Loucy (cell line): ENCODE measurements at regions not wholly inside any gene's neighbourhood (a gene's known extent, or its start where the extent isn't known, plus 50 kb on each side); places are given as distances from the start of the nearest gene placed in this dataset.

Experiments used
- H2AFZ ChIP-seq: fragments of 200-600 bp; sonication (generic); 2 replicates; pipeline ENCODE4 v1.6.0; 2016; ENCODE audit warnings: antibody characterized with exemption, mild to moderate bottlenecking, low read length, moderate library complexity
- H3F3A ChIP-seq: fragments of 200-600 bp; 2 replicates; pipeline ENCODE4 v1.6.0; 2016; ENCODE audit warnings: antibody characterized with exemption, low read depth, mild to moderate bottlenecking
- H3K27me3 ChIP-seq: fragments of 200-600 bp; sonication (generic); 2 replicates; pipeline ENCODE4 v1.6.1; 2014; ENCODE audit warnings: low read length, mild to moderate bottlenecking; ENCODE audit not compliant: insufficient read depth, poor library complexity, severe bottlenecking
- H3K36me3 ChIP-seq: fragments of 200-600 bp; sonication (generic); 2 replicates; pipeline ENCODE4 v1.6.1; 2016; ENCODE audit warnings: low read length; ENCODE audit not compliant: insufficient read depth
- H3K4me1 ChIP-seq: fragments of 200-600 bp; sonication (generic); 2 replicates; pipeline ENCODE4 v1.5.1; 2014; ENCODE audit warnings: low read length, mild to moderate bottlenecking; ENCODE audit not compliant: insufficient read depth, poor library complexity, severe bottlenecking
- H3K4me2 ChIP-seq: fragments of 200-600 bp; sonication (generic); 2 replicates; pipeline ENCODE4 v1.6.0; 2014; ENCODE audit warnings: antibody characterized with exemption, low read length, low read depth, mild to moderate bottlenecking; ENCODE audit not compliant: poor library complexity, severe bottlenecking
- H3K4me3 ChIP-seq: fragments of 200-600 bp; sonication (generic); 2 replicates; pipeline ENCODE4 v1.5.1; 2014; ENCODE audit warnings: low read length, mild to moderate bottlenecking, mixed read lengths; ENCODE audit not compliant: poor library complexity, severe bottlenecking
- H3K79me2 ChIP-seq: fragments of 200-600 bp; sonication (generic); 2 replicates; pipeline ENCODE4 v1.6.1; 2014; ENCODE audit warnings: low read length; ENCODE audit not compliant: insufficient read depth
- H3K9ac ChIP-seq: fragments of 200-600 bp; sonication (generic); 2 replicates; pipeline ENCODE4 v1.6.0; 2014; ENCODE audit warnings: mild to moderate bottlenecking, low read depth, low read length, moderate library complexity; ENCODE audit not compliant: poor library complexity, severe bottlenecking
- H3K9me2 ChIP-seq: fragments of 200-600 bp; sonication (generic); replicated peaks from 2 replicates; pipeline ENCODE4 v1.6.1; 2016; ENCODE audit warnings: low read depth, low read length, mixed read lengths
- H3K9me3 ChIP-seq: fragments of 200-600 bp; sonication (generic); 2 replicates; pipeline ENCODE4 v1.6.1; 2014; ENCODE audit warnings: mild to moderate bottlenecking, antibody characterized with exemption, low read length, low read depth; ENCODE audit not compliant: insufficient read depth
- H4K20me1 ChIP-seq: fragments of 200-600 bp; sonication (generic); 2 replicates; pipeline ENCODE4 v1.6.0; 2014; ENCODE audit warnings: antibody characterized with exemption, low read length, mild to moderate bottlenecking; ENCODE audit not compliant: insufficient read depth, poor library complexity, severe bottlenecking
- CTCF ChIP-seq: fragments of 200-600 bp; sonication (generic); conservative IDR thresholded peaks from 2 replicates; pipeline ENCODE4 v1.5.1; 2014; ENCODE audit warnings: mild to moderate bottlenecking, antibody characterized with exemption, low read length
- EZH2phosphoT487 ChIP-seq: fragments of 200-600 bp; IDR thresholded peaks from 2 replicates; pipeline ENCODE4 v1.6.1; 2018; ENCODE audit warnings: antibody characterized with exemption, mild to moderate bottlenecking, moderate library complexity, borderline replicate concordance

DNA sequence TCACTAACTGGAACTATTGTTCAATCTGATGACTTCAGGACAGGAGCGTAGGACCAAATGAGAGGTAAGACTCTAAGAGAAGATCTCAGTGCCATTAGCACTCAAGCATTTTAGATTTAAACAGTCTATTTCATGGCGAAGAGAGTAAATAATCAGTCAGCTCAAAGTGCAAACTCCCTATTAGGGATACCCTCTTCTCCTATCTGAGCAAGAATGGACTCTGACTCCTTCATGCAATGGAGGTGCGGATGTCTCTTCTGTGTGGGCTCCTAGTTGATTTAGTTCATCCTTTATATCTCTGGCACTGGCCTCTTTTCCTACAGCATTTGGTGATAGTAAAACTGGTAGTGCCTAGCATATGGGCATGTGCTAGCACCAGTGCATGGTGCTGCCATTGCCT is 144.6 kb downstream of the SMC2 start:
- no peak overlapping the region for H3K4me2 ChIP-seq

GRCh38 chr9:104240890-104241289 is 146.8 kb downstream of the SMC2 start:
- no peaks in the 10 kb centered on the region for H3K9me3 ChIP-seq
- no peak overlapping the region for H3K9ac ChIP-seq
- H4K20me1 ChIP-seq = no peaks in the 10 kb centered on the region
- H3K9me2 ChIP-seq = no peaks in the 10 kb centered on the region
- H2AFZ ChIP-seq = no peak overlapping the region
- H3K4me1 ChIP-seq = no peaks in the 10 kb centered on the region
- no peaks in the 10 kb centered on the region for H3F3A ChIP-seq
- H3K4me2 ChIP-seq = no peak overlapping the region
- no peaks in the 10 kb centered on the region for H3K27me3 ChIP-seq
- no peaks in the 10 kb centered on the region for H3K79me2 ChIP-seq
- H3K36me3 ChIP-seq = no peaks in the 10 kb centered on the region
- no peak overlapping the region for H3K4me3 ChIP-seq
- TF ChIP-seq CTCF = no peak
- TF ChIP-seq EZH2phosphoT487 = no peak

More for the DNA sequence above, 144.6 kb downstream of the SMC2 start:
- H2AFZ ChIP-seq = no peak overlapping the region
- H3K9me2 ChIP-seq = no peaks in the 10 kb centered on the region
- H3K79me2 ChIP-seq = no peaks in the 10 kb centered on the region
- H3K36me3 ChIP-seq = no peaks in the 10 kb centered on the region
- H3F3A ChIP-seq = no peaks in the 10 kb centered on the region
- no peaks in the 10 kb centered on the region for H4K20me1 ChIP-seq
- no peaks in the 10 kb centered on the region for H3K9me3 ChIP-seq
- no peak for TF ChIP-seq EZH2phosphoT487
- no peak for TF ChIP-seq CTCF
- H3K27me3 ChIP-seq = no peaks in the 10 kb centered on the region
- no peak overlapping the region for H3K9ac ChIP-seq
- no peaks in the 10 kb centered on the region for H3K4me1 ChIP-seq
- H3K4me3 ChIP-seq = no peak overlapping the region

GRCh38 chr9:104245925-104246324 is 151.8 kb downstream of the SMC2 start:
- Histone ChIP-seq H3K9ac (no peak overlapping the region), H3F3A (no peaks in the 10 kb centered on the region), H3K4me3 (no peak overlapping the region), H3K27me3 (no peaks in the 10 kb centered on the region), H4K20me1 (no peaks in the 10 kb centered on the region), H3K9me3 (no peaks in the 10 kb centered on the region), H2AFZ (no peak overlapping the region), H3K4me1 (no peaks in the 10 kb centered on the region), H3K9me2 (no peaks in the 10 kb centered on the region), H3K36me3 (no peaks in the 10 kb centered on the region), H3K4me2 (no peak overlapping the region), H3K79me2 (no peaks in the 10 kb centered on the region)
- TF ChIP-seq EZH2phosphoT487 = no peak
- TF ChIP-seq CTCF = no peak
